Hematopoietic multipotent progenitor cell (in vitro differentiated cells): ENCODE measurements at regions not wholly inside any gene's neighbourhood (a gene's known extent, or its start where the extent isn't known, plus 50 kb on each side); places are given as distances from the start of the nearest gene placed in this dataset.
"Not testable (repeated sequence)": the region's sequence is repeated elsewhere in the genome, so short reads cannot be mapped to it uniquely, and the experiment has no call there.

Experiments
- DNase-seq, 3 donors: peaks; one replicate each; pipeline ENCODE4 v3.0.0-alpha.2; 2011 to 2015; ENCODE audit warnings: low read depth in 2 of 3, low spot score in 2 of 3

- peak in 2 of 3 donors; percentile 31 to 35 for DNase-seq
These were observed 59.9 kb downstream of the GPR65 start for GRCh38 chr14:88064841-88065240.

GRCh38 chr14:88069677-88070076 is 64.7 kb downstream of the GPR65 start:
- DNase-seq, result no peak

- no peak for DNase-seq
These were observed 70.5 kb downstream of the GPR65 start for GRCh38 chr14:88075269-88075981.

GRCh38 chr14:88078525-88078924 is 73.6 kb downstream of the GPR65 start:
- no peak for DNase-seq

- DNase-seq, result no peak
These were observed 74.7 kb downstream of the GPR65 start for GRCh38 chr14:88079624-88080023.

- no peak for DNase-seq
These were observed 80.8 kb downstream of the GPR65 start for GRCh38 chr14:88085736-88086135.

GRCh38 chr14:88089445-88089844 is 84.5 kb downstream of the GPR65 start:
- DNase-seq, result no peak

GRCh38 chr14:88092529-88092928 is 87.6 kb downstream of the GPR65 start:
- no peak for DNase-seq

- DNase-seq, result no peak
These were observed 90.9 kb downstream of the GPR65 start for GRCh38 chr14:88095791-88096190.

- DNase-seq, result no peak
These were observed 93.2 kb downstream of the GPR65 start for GRCh38 chr14:88098163-88098562.

- no peak for DNase-seq
These were observed 99.8 kb downstream of the GPR65 start for GRCh38 chr14:88104710-88105109.

GRCh38 chr14:88106377-88106776 is 101.4 kb downstream of the GPR65 start:
- DNase-seq, result no peak

GRCh38 chr14:88127669-88128068 is 122.7 kb downstream of the GPR65 start:
- not testable (repeated sequence) for DNase-seq

GRCh38 chr14:88128816-88129215 is 123.9 kb downstream of the GPR65 start:
- no peak for DNase-seq

GRCh38 chr14:88129306-88130056 is 124.5 kb downstream of the GPR65 start:
- peak in 2 of 3 donors; percentile 14 to 33 for DNase-seq

- no peak for DNase-seq
These were observed 125.1 kb downstream of the GPR65 start for GRCh38 chr14:88130057-88130432.
